Thyroid gland (tissue), 4 donors: ENCODE measurements at regions not wholly inside any gene's neighbourhood (a gene's known extent, or its start where the extent isn't known, plus 50 kb on each side); places are given as distances from the start of the nearest gene placed in this dataset.

Experiments
- CTCF ChIP-seq, 6 experiments: fragments of 200-600 bp in 3 of 6; fragments of 450-650 bp in 3 of 6; sonication (generic) in 3 of 6; IDR thresholded peaks; one replicate each; pipeline ENCODE4 v1.5.1; 2016 to 2019; ENCODE audit warnings: antibody characterized with exemption in 6 of 6, mild to moderate bottlenecking in 2 of 6, inconsistent platforms in 1 of 6, moderate library complexity in 1 of 6
- POLR2A ChIP-seq, 2 donors: fragments of 450-650 bp; IDR thresholded peaks; one replicate each; pipeline ENCODE4 v1.6.1; 2017; ENCODE audit warnings: antibody characterized with exemption in 2 of 2, mild to moderate bottlenecking in 2 of 2, moderate library complexity in 1 of 2

GRCh38 chr17:72031219-72031884 lies 89.5 kb upstream of the SOX9 start:
- no peak for TF ChIP-seq POLR2A (IDR thresholded peaks at IDR 0.05)
- no peak for TF ChIP-seq CTCF (IDR thresholded peaks at IDR 0.05)
